ENCODE measurements at regions not wholly inside any gene's neighbourhood (a gene's known extent, or its start where the extent isn't known, plus 50 kb on each side); places are given as distances from the start of the nearest gene placed in this dataset.
A peak's percentile ranks its signal among the peaks of the same experiment; 100 is the strongest.

DNA sequence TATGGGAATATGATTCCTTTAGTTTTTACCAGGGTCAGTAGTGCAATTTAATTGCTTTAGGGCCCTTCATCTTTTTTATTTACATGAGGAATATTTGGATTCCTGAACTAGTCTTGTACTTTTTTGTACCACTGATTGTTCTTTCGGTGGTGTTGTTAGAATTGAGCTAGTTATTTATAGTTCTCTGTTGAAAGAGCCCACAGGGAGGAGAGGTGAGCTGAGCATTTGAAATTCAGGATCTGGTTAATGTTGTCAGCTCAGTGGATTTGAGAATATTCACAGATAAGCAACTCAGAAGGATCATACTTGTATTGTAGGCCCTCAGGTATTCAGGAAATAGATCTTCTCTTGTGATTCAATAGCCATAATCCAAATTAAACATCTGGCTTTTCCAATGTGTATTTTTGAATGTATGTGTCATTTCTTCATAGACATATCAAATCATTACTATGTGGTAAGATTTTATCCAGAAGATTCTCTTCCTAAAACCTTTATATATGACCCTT lies 613.2 kb downstream of the ISL1 start:
- TF ChIP-seq, protein P1, sequence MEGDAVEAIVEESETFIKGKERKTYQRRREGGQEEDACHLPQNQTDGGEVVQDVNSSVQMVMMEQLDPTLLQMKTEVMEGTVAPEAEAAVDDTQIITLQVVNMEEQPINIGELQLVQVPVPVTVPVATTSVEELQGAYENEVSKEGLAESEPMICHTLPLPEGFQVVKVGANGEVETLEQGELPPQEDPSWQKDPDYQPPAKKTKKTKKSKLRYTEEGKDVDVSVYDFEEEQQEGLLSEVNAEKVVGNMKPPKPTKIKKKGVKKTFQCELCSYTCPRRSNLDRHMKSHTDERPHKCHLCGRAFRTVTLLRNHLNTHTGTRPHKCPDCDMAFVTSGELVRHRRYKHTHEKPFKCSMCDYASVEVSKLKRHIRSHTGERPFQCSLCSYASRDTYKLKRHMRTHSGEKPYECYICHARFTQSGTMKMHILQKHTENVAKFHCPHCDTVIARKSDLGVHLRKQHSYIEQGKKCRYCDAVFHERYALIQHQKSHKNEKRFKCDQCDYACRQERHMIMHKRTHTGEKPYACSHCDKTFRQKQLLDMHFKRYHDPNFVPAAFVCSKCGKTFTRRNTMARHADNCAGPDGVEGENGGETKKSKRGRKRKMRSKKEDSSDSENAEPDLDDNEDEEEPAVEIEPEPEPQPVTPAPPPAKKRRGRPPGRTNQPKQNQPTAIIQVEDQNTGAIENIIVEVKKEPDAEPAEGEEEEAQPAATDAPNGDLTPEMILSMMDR (IDR thresholded peaks at IDR 0.05), result no peak

DNA sequence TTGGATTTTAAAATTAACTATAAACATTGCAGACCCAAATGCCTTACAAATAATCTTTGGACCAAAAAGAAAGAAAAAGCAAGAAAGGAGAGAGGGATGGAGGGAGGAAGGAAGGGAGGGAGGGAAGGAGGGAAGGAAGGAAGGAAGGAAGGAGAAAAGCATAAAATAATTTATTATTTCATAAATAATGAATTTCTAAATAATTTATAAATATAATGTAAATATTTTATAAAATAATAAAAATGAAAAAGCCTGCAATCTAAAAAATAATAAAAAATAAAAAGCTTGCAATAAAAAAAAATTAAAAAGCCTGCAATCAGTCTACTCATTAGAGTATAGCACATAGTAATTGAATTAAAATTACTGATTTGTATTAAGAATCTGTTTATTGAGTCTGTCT lies 614.3 kb downstream of the ISL1 start:
- TF ChIP-seq, protein P1 (IDR thresholded peaks at IDR 0.05), result no peak

DNA sequence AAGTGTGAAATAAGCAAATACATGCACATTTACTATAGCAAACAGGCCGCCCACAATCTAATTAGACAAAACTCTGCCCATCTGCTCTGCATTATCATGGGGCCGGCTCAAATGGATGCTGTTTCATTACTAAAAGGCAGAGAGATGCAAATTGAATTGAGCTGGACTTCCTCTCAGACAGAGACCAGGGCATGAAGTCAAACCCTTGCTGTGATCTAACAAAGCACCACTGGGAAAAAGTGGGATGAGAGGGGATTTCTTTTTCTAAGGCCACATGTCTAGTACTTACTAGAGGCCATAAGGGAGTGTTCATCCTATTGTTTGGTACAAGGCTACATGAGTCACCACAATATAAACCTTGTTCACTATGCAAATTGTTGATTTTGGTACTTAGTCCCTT lies 614.7 kb downstream of the ISL1 start:
- TF ChIP-seq, protein P1 (IDR thresholded peaks at IDR 0.05), result no peak

- TF ChIP-seq, protein P1 (IDR thresholded peaks at IDR 0.05), result peak; percentile 78
Observed at GRCh38 chr5:52007230-52007858, 624.1 kb downstream of the ISL1 start.

GRCh38 chr5:52010454-52010853 lies 627.2 kb downstream of the ISL1 start:
- TF ChIP-seq, protein P1 (IDR thresholded peaks at IDR 0.05), result no peak

DNA sequence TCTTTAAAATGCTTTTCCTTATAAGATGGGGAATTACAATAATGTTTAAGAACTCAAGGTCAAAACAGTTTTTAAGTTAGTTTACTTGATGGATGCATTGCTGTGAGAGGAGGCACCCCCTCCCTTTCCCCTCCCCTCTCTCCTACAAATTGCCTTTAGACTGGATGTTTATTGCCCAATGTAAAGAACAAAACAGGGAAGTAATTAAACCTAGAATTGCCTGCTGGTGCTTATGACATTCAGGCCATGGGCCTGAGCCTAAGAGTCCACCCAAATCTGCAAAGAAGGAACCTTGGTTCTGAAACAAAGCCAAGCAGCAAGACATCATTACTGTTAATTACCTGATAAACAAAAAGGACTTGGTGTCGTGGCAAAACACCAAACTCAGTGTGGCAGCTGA lies 630.3 kb downstream of the ISL1 start:
- TF ChIP-seq, protein P1 (IDR thresholded peaks at IDR 0.05), result no peak

DNA sequence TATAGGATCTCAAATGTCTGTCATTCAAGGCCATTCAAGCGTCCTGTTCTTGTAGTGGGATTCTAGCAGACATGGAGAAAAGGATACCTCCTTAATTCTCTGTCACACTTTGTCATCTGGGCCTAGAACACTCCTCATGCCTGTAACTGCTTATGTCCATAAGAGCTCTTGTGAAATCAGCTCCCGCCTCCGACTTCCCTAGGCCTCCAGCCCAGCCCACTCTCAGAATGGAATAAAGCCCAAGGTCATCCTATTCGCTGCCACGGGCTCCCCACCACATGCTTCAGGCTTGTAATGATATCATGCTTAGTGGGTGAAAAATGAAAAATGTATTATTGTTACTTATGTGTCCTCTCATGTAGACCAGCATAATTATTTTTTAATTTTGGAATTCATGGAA lies 632.5 kb downstream of the ISL1 start:
- TF ChIP-seq, protein P1 (IDR thresholded peaks at IDR 0.05), result no peak

GRCh38 chr5:52017567-52017966 lies 634.3 kb downstream of the ISL1 start:
- TF ChIP-seq, protein P1 (IDR thresholded peaks at IDR 0.05), result no peak

All from LNCAP (cell line).